ENCODE measurements at regions not wholly inside any gene's neighbourhood (a gene's known extent, or its start where the extent isn't known, plus 50 kb on each side); places are given as distances from the start of the nearest gene placed in this dataset.

DNA sequence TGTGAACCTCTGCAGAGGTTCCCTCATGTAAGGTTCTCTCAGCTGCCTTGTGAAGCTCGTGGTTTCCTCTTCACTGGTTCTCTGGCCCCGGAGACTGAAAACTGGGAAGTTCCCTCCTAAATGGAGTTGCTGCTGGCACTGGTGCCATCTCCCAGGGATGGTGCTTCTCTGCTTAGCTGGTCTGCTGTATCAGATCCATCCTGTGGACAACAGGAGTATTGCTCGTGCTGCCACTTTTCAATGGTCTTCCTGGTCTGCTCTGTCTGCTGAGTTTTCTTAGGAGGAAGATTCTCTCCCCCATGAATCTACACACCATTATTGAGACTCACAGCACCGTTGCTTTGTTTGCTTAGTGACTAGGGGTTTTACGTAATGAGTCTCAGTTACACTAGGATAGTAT, 247.8 kb downstream of the OTUD1 start:
- H3K4me3 ChIP-seq (ENCODE audit: low read length): no peak overlapping the region
- H2AFZ ChIP-seq (ENCODE audit: low read depth, low read length): no peak overlapping the region
- no peaks in the 10 kb centered on the region for H4K20me1 ChIP-seq (ENCODE audit: insufficient read depth, low read length)
- TF ChIP-seq CTCF (IDR thresholded peaks at IDR 0.05; ENCODE audit: low read depth, low read length) (no peak), EZH2phosphoT487 (IDR thresholded peaks at IDR 0.05; ENCODE audit: low read depth) (no peak)
- no peak overlapping the region for H3K4me2 ChIP-seq (ENCODE audit: low read length)
- H3K36me3 ChIP-seq (replicated peaks; ENCODE audit: low read depth, low read length): no peaks in the 10 kb centered on the region
- no peaks in the 10 kb centered on the region for H3K9me3 ChIP-seq (ENCODE audit: insufficient read depth, low read length)
- H3K27me3 ChIP-seq (ENCODE audit: low read depth, low read length): no peaks in the 10 kb centered on the region
- no peak overlapping the region for H3K27ac ChIP-seq (ENCODE audit: low read length)
- no peak overlapping the region for H3K9ac ChIP-seq (ENCODE audit: low read length)
- H3K4me1 ChIP-seq (ENCODE audit: low read length): no peaks in the 10 kb centered on the region
- no peaks in the 10 kb centered on the region for H3K79me2 ChIP-seq (ENCODE audit: low read length)

- Histone ChIP-seq H2AFZ (ENCODE audit: low read depth, low read length) (no peak overlapping the region), H3K4me2 (ENCODE audit: low read length) (no peak overlapping the region), H3K9me3 (ENCODE audit: insufficient read depth, low read length) (no peaks in the 10 kb centered on the region), H3K4me1 (ENCODE audit: low read length) (no peaks in the 10 kb centered on the region), H3K27me3 (ENCODE audit: low read depth, low read length) (no peaks in the 10 kb centered on the region), H3K79me2 (ENCODE audit: low read length) (no peaks in the 10 kb centered on the region), H3K36me3 (replicated peaks; ENCODE audit: low read depth, low read length) (no peaks in the 10 kb centered on the region), H3K4me3 (ENCODE audit: low read length) (no peak overlapping the region), H4K20me1 (ENCODE audit: insufficient read depth, low read length) (no peaks in the 10 kb centered on the region), H3K27ac (ENCODE audit: low read length) (no peak overlapping the region), H3K9ac (ENCODE audit: low read length) (no peak overlapping the region)
- TF ChIP-seq EZH2phosphoT487 (IDR thresholded peaks at IDR 0.05; ENCODE audit: low read depth) (no peak), CTCF (IDR thresholded peaks at IDR 0.05; ENCODE audit: low read depth, low read length) (no peak)
These were observed 253.9 kb downstream of the OTUD1 start for GRCh38 chr10:23692736-23693135.

DNA sequence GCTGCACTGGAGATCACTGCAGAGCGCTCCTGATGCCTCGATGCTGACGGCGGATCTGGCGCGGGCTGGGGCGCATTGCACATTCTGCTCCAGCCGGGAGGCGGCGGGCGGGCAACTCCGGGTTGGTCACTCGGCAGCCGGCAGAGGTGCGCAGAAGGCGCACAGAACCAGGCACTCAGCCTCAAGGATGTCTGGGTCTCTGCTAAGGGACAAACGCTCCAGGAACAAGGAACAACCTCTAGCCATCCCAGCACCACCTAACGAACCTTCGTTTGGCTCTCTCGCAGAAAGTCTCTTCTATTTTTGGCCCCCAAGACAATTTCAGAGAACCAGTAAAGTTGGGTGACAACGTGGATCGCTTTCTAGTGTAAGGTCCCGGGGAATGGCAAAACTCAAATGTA, 254.6 kb downstream of the OTUD1 start:
- Histone ChIP-seq H4K20me1 (ENCODE audit: insufficient read depth, low read length) (no peaks in the 10 kb centered on the region), H2AFZ (ENCODE audit: low read depth, low read length) (no peak overlapping the region), H3K4me3 (ENCODE audit: low read length) (no peak overlapping the region), H3K27ac (ENCODE audit: low read length) (no peak overlapping the region), H3K4me2 (ENCODE audit: low read length) (no peak overlapping the region), H3K4me1 (ENCODE audit: low read length) (no peaks in the 10 kb centered on the region), H3K79me2 (ENCODE audit: low read length) (no peaks in the 10 kb centered on the region), H3K9ac (ENCODE audit: low read length) (no peak overlapping the region), H3K27me3 (ENCODE audit: low read depth, low read length) (no peaks in the 10 kb centered on the region), H3K9me3 (ENCODE audit: insufficient read depth, low read length) (no peaks in the 10 kb centered on the region), H3K36me3 (replicated peaks; ENCODE audit: low read depth, low read length) (no peaks in the 10 kb centered on the region)
- TF ChIP-seq CTCF (IDR thresholded peaks at IDR 0.05; ENCODE audit: low read depth, low read length) (no peak), EZH2phosphoT487 (IDR thresholded peaks at IDR 0.05; ENCODE audit: low read depth) (no peak)

DNA sequence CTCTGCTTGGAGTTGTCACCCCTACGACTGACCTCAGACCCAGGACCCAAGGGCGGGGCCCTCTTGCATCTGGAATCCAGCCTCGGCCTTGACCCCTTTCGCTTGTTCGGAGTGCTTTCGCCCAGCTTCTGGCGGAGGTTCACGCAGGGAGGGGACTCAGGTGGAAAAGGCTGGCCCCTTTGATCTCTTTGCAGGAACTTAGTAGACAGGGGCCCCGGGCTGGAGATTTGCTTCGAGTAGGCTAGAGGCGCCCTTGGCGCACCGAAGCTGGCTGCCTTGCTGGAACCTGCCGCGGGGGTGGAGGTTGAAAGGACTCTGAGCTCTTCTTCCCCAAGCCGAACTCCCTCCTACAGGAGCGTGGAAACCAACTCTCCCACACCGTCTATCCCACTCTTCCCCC, 255.1 kb downstream of the OTUD1 start:
- no peak overlapping the region for H3K4me2 ChIP-seq (ENCODE audit: low read length)
- H3K27me3 ChIP-seq (ENCODE audit: low read depth, low read length): no peaks in the 10 kb centered on the region
- no peak overlapping the region for H2AFZ ChIP-seq (ENCODE audit: low read depth, low read length)
- H3K79me2 ChIP-seq (ENCODE audit: low read length): no peaks in the 10 kb centered on the region
- no peaks in the 10 kb centered on the region for H3K4me1 ChIP-seq (ENCODE audit: low read length)
- TF ChIP-seq CTCF (IDR thresholded peaks at IDR 0.05; ENCODE audit: low read depth, low read length) (no peak), EZH2phosphoT487 (IDR thresholded peaks at IDR 0.05; ENCODE audit: low read depth) (no peak)
- no peak overlapping the region for H3K9ac ChIP-seq (ENCODE audit: low read length)
- no peaks in the 10 kb centered on the region for H3K9me3 ChIP-seq (ENCODE audit: insufficient read depth, low read length)
- no peak overlapping the region for H3K27ac ChIP-seq (ENCODE audit: low read length)
- H3K4me3 ChIP-seq (ENCODE audit: low read length): no peak overlapping the region
- no peaks in the 10 kb centered on the region for H4K20me1 ChIP-seq (ENCODE audit: insufficient read depth, low read length)
- no peaks in the 10 kb centered on the region for H3K36me3 ChIP-seq (replicated peaks; ENCODE audit: low read depth, low read length)
